IMR-90 (cell line): ENCODE measurements at regions not wholly inside any gene's neighbourhood (a gene's known extent, or its start where the extent isn't known, plus 50 kb on each side); places are given as distances from the start of the nearest gene placed in this dataset.

Source experiments
- CEBPB ChIP-seq: IDR thresholded peaks from 2 replicates; pipeline ENCODE4 v1.6.1; 2012; ENCODE audit warnings: low read depth, low read length, improper control_type of control experiment
- CTCF ChIP-seq: conservative IDR thresholded peaks from 2 replicates; pipeline ENCODE4 v1.5.1; 2012; ENCODE audit warnings: mild to moderate bottlenecking, low read depth, low read length, improper control_type of control experiment
- MXI1 ChIP-seq: IDR thresholded peaks from 2 replicates; pipeline ENCODE4 v1.6.1; 2012; ENCODE audit warnings: low read depth, mild to moderate bottlenecking, low read length, moderate library complexity, borderline replicate concordance
- POLR2A ChIP-seq: IDR thresholded peaks from 2 replicates; pipeline ENCODE4 v1.6.1; 2012; ENCODE audit warnings: mild to moderate bottlenecking, low read depth, low read length
- SMC3 ChIP-seq: fragments of 150-350 bp; IDR thresholded peaks from 2 replicates; pipeline ENCODE4 v1.6.1; 2016; ENCODE audit warnings: low read depth, mild to moderate bottlenecking, antibody characterized with exemption, low read length, moderate library complexity
- TF ChIP-seq, protein P1 (sequence below): fragments of 150-350 bp; IDR thresholded peaks from 2 replicates; pipeline ENCODE4 v1.6.1; 2016; ENCODE audit warnings: low read depth, mild to moderate bottlenecking, low read length, moderate library complexity, borderline replicate concordance
- TF ChIP-seq, protein P2 (sequence below): fragments of 150-350 bp; IDR thresholded peaks from 2 replicates; pipeline ENCODE4 v1.6.1; 2017; ENCODE audit warnings: mild to moderate bottlenecking, antibody characterized with exemption, low read length, low read depth

GRCh38 chr12:33817713-33818112 lies 204.6 kb upstream of the ALG10 start:
- no peak for TF ChIP-seq CTCF
- no peak for TF ChIP-seq CEBPB
- TF ChIP-seq SMC3: no peak
- TF ChIP-seq, protein P1, sequence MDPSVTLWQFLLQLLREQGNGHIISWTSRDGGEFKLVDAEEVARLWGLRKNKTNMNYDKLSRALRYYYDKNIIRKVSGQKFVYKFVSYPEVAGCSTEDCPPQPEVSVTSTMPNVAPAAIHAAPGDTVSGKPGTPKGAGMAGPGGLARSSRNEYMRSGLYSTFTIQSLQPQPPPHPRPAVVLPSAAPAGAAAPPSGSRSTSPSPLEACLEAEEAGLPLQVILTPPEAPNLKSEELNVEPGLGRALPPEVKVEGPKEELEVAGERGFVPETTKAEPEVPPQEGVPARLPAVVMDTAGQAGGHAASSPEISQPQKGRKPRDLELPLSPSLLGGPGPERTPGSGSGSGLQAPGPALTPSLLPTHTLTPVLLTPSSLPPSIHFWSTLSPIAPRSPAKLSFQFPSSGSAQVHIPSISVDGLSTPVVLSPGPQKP: no peak
- no peak for TF ChIP-seq POLR2A
- TF ChIP-seq MXI1: no peak
- TF ChIP-seq, protein P2, sequence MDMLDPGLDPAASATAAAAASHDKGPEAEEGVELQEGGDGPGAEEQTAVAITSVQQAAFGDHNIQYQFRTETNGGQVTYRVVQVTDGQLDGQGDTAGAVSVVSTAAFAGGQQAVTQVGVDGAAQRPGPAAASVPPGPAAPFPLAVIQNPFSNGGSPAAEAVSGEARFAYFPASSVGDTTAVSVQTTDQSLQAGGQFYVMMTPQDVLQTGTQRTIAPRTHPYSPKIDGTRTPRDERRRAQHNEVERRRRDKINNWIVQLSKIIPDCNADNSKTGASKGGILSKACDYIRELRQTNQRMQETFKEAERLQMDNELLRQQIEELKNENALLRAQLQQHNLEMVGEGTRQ: no peak
